ENCODE measurements at regions not wholly inside any gene's neighbourhood (a gene's known extent, or its start where the extent isn't known, plus 50 kb on each side); places are given as distances from the start of the nearest gene placed in this dataset.

GRCh38 chr5:117255211-117256027 lies 680.8 kb upstream of the SEMA6A start:
- DNase-seq: no peak

GRCh38 chr5:117252566-117252965 lies 677.9 kb upstream of the SEMA6A start:
- no peak for DNase-seq

- DNase-seq: no peak
These were observed 674.6 kb upstream of the SEMA6A start for GRCh38 chr5:117249086-117249815.

- DNase-seq: no peak
These were observed 671.8 kb upstream of the SEMA6A start for GRCh38 chr5:117246424-117246823.

- no peak for DNase-seq
These were observed 670.5 kb upstream of the SEMA6A start for GRCh38 chr5:117245130-117245529.

GRCh38 chr5:117242028-117242427 lies 667.4 kb upstream of the SEMA6A start:
- DNase-seq: no peak

- no peak for DNase-seq
These were observed 662.3 kb upstream of the SEMA6A start for GRCh38 chr5:117236941-117237340.

- no peak for DNase-seq
These were observed 661.2 kb upstream of the SEMA6A start for GRCh38 chr5:117235786-117236185.

- no peak for DNase-seq
These were observed 655.8 kb upstream of the SEMA6A start for GRCh38 chr5:117230375-117230774.

- no peak for DNase-seq
These were observed 646.1 kb upstream of the SEMA6A start for GRCh38 chr5:117220730-117221129.

GRCh38 chr5:117218789-117219188 lies 644.2 kb upstream of the SEMA6A start:
- DNase-seq: no peak

GRCh38 chr5:117212866-117213265 lies 638.2 kb upstream of the SEMA6A start:
- DNase-seq: no peak

- DNase-seq: no peak
These were observed 636.2 kb upstream of the SEMA6A start for GRCh38 chr5:117210796-117211195.

- no peak for DNase-seq
These were observed 634.9 kb upstream of the SEMA6A start for GRCh38 chr5:117209479-117209878.

GRCh38 chr5:117207088-117207668 lies 632.6 kb upstream of the SEMA6A start:
- DNase-seq: no peak

GRCh38 chr5:117205894-117206293 lies 631.3 kb upstream of the SEMA6A start:
- no peak for DNase-seq

GRCh38 chr5:117204926-117205869 lies 630.6 kb upstream of the SEMA6A start:
- no peak for DNase-seq

- DNase-seq: no peak
These were observed 629.8 kb upstream of the SEMA6A start for GRCh38 chr5:117204404-117204803.

GRCh38 chr5:117203584-117203983 lies 629.0 kb upstream of the SEMA6A start:
- no peak for DNase-seq

GRCh38 chr5:117201001-117201400 lies 626.4 kb upstream of the SEMA6A start:
- DNase-seq: no peak

GRCh38 chr5:117195076-117195475 lies 620.5 kb upstream of the SEMA6A start:
- no peak for DNase-seq

- DNase-seq: no peak
These were observed 616.6 kb upstream of the SEMA6A start for GRCh38 chr5:117191251-117191650.

- no peak for DNase-seq
These were observed 615.2 kb upstream of the SEMA6A start for GRCh38 chr5:117189784-117190183.
